Endodermal cell (in vitro differentiated cells): ENCODE measurements at regions not wholly inside any gene's neighbourhood (a gene's known extent, or its start where the extent isn't known, plus 50 kb on each side); places are given as distances from the start of the nearest gene placed in this dataset.
"Not testable (repeated sequence)": the region's sequence is repeated elsewhere in the genome, so short reads cannot be mapped to it uniquely, and the experiment has no call there.

Experiments used
- DNase-seq: peaks from one replicate; pipeline ENCODE4 v3.0.0-alpha.2; 2017
- H3K27ac ChIP-seq: 2 replicates; pipeline ENCODE4 v1.5.1; 2013; ENCODE audit warnings: mild to moderate bottlenecking, low read depth, low read length, moderate library complexity
- H3K27me3 ChIP-seq: 2 replicates; pipeline ENCODE4 v1.6.1; 2013; ENCODE audit warnings: mild to moderate bottlenecking, low read length, moderate library complexity; ENCODE audit not compliant: insufficient read depth, control insufficient read depth, poor library complexity, severe bottlenecking
- H3K36me3 ChIP-seq: 2 replicates; pipeline ENCODE4 v1.7.0; 2013; ENCODE audit warnings: mild to moderate bottlenecking, low read length, moderate library complexity; ENCODE audit not compliant: control insufficient read depth, insufficient read depth
- H3K4me1 ChIP-seq: one replicate; pipeline ENCODE4 v1.7.0; 2013; ENCODE audit warnings: low read length; ENCODE audit not compliant: control insufficient read depth, insufficient read depth
- H3K4me3 ChIP-seq: 2 replicates; pipeline ENCODE4 v1.5.1; 2013; ENCODE audit warnings: mild to moderate bottlenecking, low read length, moderate library complexity
- H3K9ac ChIP-seq: 2 replicates; pipeline ENCODE4 v1.6.1; 2013; ENCODE audit warnings: mild to moderate bottlenecking, low read length, moderate library complexity; ENCODE audit not compliant: poor library complexity, severe bottlenecking; ENCODE audit errors: extremely low read depth
- H3K9me3 ChIP-seq: 2 replicates; pipeline ENCODE4 v1.6.1; 2013; ENCODE audit warnings: mild to moderate bottlenecking, low read length, moderate library complexity; ENCODE audit not compliant: control insufficient read depth
- H3K27ac Mint-ChIP-seq: 2 replicates; pipeline ENCODE4 v1.8.0; 2020; ENCODE audit warnings: mixed read lengths
- H3K27me3 Mint-ChIP-seq: 2 replicates; pipeline ENCODE4 v1.8.0; 2021; ENCODE audit warnings: mild to moderate bottlenecking, mixed read lengths; ENCODE audit not compliant: insufficient read depth
- H3K36me3 Mint-ChIP-seq: 2 replicates; pipeline ENCODE4 v1.8.0; 2020; ENCODE audit warnings: low read depth, mixed read lengths
- H3K4me1 Mint-ChIP-seq: 2 replicates; pipeline ENCODE4 v1.8.0; 2020; ENCODE audit warnings: mixed read lengths
- H3K4me3 Mint-ChIP-seq: 2 replicates; pipeline ENCODE4 v1.8.0; 2020; ENCODE audit warnings: mild to moderate bottlenecking, moderate library complexity, mixed read lengths
- H3K9me3 Mint-ChIP-seq: 2 replicates; pipeline ENCODE4 v1.8.0; 2020; ENCODE audit warnings: mild to moderate bottlenecking, mixed read lengths
- WGBS, 2 experiments: methylation state at CpG; one replicate each; pipeline versions ENCODE4 v1.1.5 to v1.1.7; 2013; ENCODE audit warnings: missing lambda C conversion rate in 2 of 2, mixed read lengths in 1 of 2; ENCODE audit not compliant: insufficient coverage in 1 of 2, insufficient read length in 1 of 2; 5-methylcytosine and 5-hydroxymethylcytosine counted together

- H3K4me3 ChIP-seq, H3K4me1 Mint-ChIP-seq, H3K4me1 ChIP-seq, H3K4me3 Mint-ChIP-seq, H3K27me3 Mint-ChIP-seq, H3K27me3 ChIP-seq, H3K9ac ChIP-seq, H3K9me3 ChIP-seq, H3K27ac ChIP-seq, H3K36me3 ChIP-seq, H3K36me3 Mint-ChIP-seq, H3K27ac Mint-ChIP-seq, DNase-seq: not testable (repeated sequence)
- peaks cover 67% of the 10 kb centered on the region for H3K9me3 Mint-ChIP-seq
- 90 to 98% methylated on average over 11 to 15 of the region's 15 CpGs for WGBS, 2 experiments
Measured at GRCh38 chr4:8985786-8986185, 114.1 kb upstream of the HMX1 start.

GRCh38 chr4:8984641-8985040 is 113.0 kb upstream of the HMX1 start:
- H3K9me3 ChIP-seq, H3K4me3 Mint-ChIP-seq, H3K36me3 Mint-ChIP-seq, DNase-seq, H3K36me3 ChIP-seq, H3K4me1 ChIP-seq, H3K4me1 Mint-ChIP-seq, H3K27ac Mint-ChIP-seq, H3K27me3 Mint-ChIP-seq, H3K9ac ChIP-seq, H3K4me3 ChIP-seq, H3K27ac ChIP-seq, H3K27me3 ChIP-seq: not testable (repeated sequence)
- H3K9me3 Mint-ChIP-seq: peaks cover 68% of the 10 kb centered on the region
- WGBS, 2 experiments: 93 to 100% methylated on average over 1 to 11 of the region's 11 CpGs

- not testable (repeated sequence) for H3K36me3 Mint-ChIP-seq, H3K9me3 ChIP-seq, H3K27me3 ChIP-seq, H3K27ac ChIP-seq, H3K36me3 ChIP-seq, H3K27ac Mint-ChIP-seq, H3K4me3 ChIP-seq, H3K27me3 Mint-ChIP-seq, DNase-seq, H3K9ac ChIP-seq, H3K4me3 Mint-ChIP-seq, H3K4me1 ChIP-seq, H3K4me1 Mint-ChIP-seq
- WGBS, 2 experiments: 87 to 88% methylated on average over 4 to 12 of the region's 12 CpGs
- H3K9me3 Mint-ChIP-seq: peaks cover 71% of the 10 kb centered on the region
Measured at GRCh38 chr4:8983921-8984320, 112.3 kb upstream of the HMX1 start.

- not testable (repeated sequence) for H3K27me3 ChIP-seq, H3K36me3 ChIP-seq, H3K4me3 ChIP-seq, H3K4me1 ChIP-seq, H3K36me3 Mint-ChIP-seq, DNase-seq, H3K27ac ChIP-seq, H3K9me3 ChIP-seq, H3K9ac ChIP-seq, H3K27ac Mint-ChIP-seq, H3K4me3 Mint-ChIP-seq, H3K4me1 Mint-ChIP-seq
- H3K9me3 Mint-ChIP-seq: peaks cover 59% of the 10 kb centered on the region
- 89% methylated on average over 24 of the region's 24 CpGs for WGBS, 2 experiments
- H3K27me3 Mint-ChIP-seq: peaks cover 13% of the 10 kb centered on the region
Measured at GRCh38 chr4:8976466-8977128, 105.0 kb upstream of the HMX1 start.

DNA sequence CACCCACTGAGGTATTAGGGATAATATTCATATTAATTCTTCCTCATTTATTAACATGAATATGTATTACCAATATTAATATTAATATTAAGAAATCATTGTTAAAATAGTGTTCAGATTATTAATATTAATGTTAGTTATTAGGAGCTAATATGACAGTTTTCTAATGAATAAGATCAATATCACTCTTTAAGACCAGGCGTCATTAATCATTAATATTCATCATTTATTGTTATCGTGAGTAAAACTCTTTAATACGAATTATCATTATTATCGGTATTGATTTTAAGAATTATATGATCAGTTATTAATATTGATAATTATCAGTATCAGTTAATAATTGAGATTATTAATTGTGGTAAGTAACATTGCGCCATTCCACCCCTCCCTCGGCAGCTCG is 101.0 kb upstream of the HMX1 start:
- not testable (repeated sequence) for H3K27ac ChIP-seq, H3K4me1 Mint-ChIP-seq, H3K9me3 ChIP-seq, H3K4me3 ChIP-seq, H3K27me3 Mint-ChIP-seq, H3K4me3 Mint-ChIP-seq, H3K27me3 ChIP-seq, H3K36me3 Mint-ChIP-seq, H3K9ac ChIP-seq, H3K36me3 ChIP-seq, H3K4me1 ChIP-seq, DNase-seq, H3K27ac Mint-ChIP-seq
- H3K9me3 Mint-ChIP-seq: peaks cover 48% of the 10 kb centered on the region
- WGBS, 2 experiments: 100% methylated on average over 3 of the region's 7 CpGs; no CpG with 5 or more reads in 1 of the 2 experiments

GRCh38 chr4:8965896-8966295 is 94.3 kb upstream of the HMX1 start:
- not testable (repeated sequence) for H3K36me3 ChIP-seq, H3K4me3 Mint-ChIP-seq, H3K27ac Mint-ChIP-seq, DNase-seq, H3K27me3 ChIP-seq, H3K4me1 ChIP-seq, H3K9ac ChIP-seq, H3K4me1 Mint-ChIP-seq, H3K27ac ChIP-seq, H3K4me3 ChIP-seq, H3K36me3 Mint-ChIP-seq, H3K9me3 ChIP-seq
- 76 to 81% methylated on average over 2 to 15 of the region's 15 CpGs for WGBS, 2 experiments
- Mint-ChIP-seq H3K9me3 (peaks cover 29% of the 10 kb centered on the region), H3K27me3 (peaks cover 25% of the 10 kb centered on the region)

DNA sequence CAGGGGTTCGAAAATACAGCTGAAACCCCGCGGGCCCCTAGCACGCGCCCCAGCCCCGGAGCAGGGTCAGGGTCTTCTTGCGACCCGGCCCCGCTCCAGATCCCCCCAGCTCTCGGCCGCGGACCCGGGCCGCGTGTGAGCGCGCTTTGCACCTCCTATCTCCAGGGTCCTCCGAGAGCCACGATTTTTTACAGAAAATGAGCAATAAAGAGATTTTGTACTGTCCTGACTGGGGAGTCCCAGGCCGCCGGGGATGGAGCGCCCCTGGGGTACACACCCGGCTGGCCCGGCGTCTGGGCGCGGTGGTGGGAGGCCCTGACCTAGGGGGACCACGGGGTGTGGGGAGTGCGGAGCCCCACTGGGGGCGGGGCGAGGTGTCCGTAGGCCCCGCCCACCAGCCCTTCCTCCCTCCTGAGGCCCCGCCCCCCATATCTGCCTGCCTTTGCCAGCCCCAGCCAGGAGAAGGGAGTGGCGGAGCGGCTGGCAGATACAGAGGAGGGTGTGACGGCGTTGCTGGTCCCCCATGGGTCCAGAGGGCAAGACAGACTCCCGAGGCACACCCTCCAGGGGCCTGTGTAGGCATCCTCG is 92.7 kb upstream of the HMX1 start:
- H3K27ac Mint-ChIP-seq, H3K9me3 ChIP-seq, H3K4me1 ChIP-seq, H3K27ac ChIP-seq, H3K4me3 ChIP-seq, H3K9ac ChIP-seq, H3K36me3 ChIP-seq, H3K27me3 ChIP-seq, H3K36me3 Mint-ChIP-seq, H3K4me1 Mint-ChIP-seq: not testable (repeated sequence)
- H3K27me3 Mint-ChIP-seq: peaks cover 26% of the 10 kb centered on the region
- H3K4me3 Mint-ChIP-seq: peak overlapping the region; percentile 33
- DNase-seq: peak; percentile 73
- whole genome bisulfite sequencing, 2 experiments: 3 to 43% methylated on average over 13 to 38 of the region's 40 CpGs
- peaks cover 29% of the 10 kb centered on the region for H3K9me3 Mint-ChIP-seq
